BLaER1 treated with 17β-estradiol and CSF1 and Interleukin-3, amounts not matched to agents 10 nM and 100 nM (cell line): ENCODE measurements at regions not wholly inside any gene's neighbourhood (a gene's known extent, or its start where the extent isn't known, plus 50 kb on each side); places are given as distances from the start of the nearest gene placed in this dataset.

Experiments
- H3K27ac ChIP-seq, 11 experiments: shearing (Covaris generic); formaldehyde crosslinking; 2 replicates each; pipeline ENCODE4 v1.8.1; 2022
- H3K27me3 ChIP-seq, 11 experiments: shearing (Covaris generic); formaldehyde crosslinking; 2 replicates each; pipeline ENCODE4 v1.8.1; 2022
- H3K36me3 ChIP-seq, 11 experiments: shearing (Covaris generic); formaldehyde crosslinking; 2 replicates each; pipeline ENCODE4 v1.8.1; 2022
- H3K4me1 ChIP-seq, 10 experiments: shearing (Covaris generic); formaldehyde crosslinking; 2 replicates each; pipeline ENCODE4 v1.8.1; 2022
- H3K4me2 ChIP-seq, 11 experiments: shearing (Covaris generic); formaldehyde crosslinking; 2 replicates each; pipeline ENCODE4 v1.8.1; 2022
- H3K4me3 ChIP-seq, 10 experiments: shearing (Covaris generic); formaldehyde crosslinking; 2 replicates each; pipeline ENCODE4 v1.8.1; 2022
- H3K9ac ChIP-seq, 11 experiments: shearing (Covaris generic); formaldehyde crosslinking; 2 replicates each; pipeline ENCODE4 v1.8.1; 2022
- H3K9me3 ChIP-seq, 11 experiments: shearing (Covaris generic); formaldehyde crosslinking; replicated peaks in 1 of 11; 2 replicates each; pipeline ENCODE4 v1.8.1; 2022
- H4K20me1 ChIP-seq, 11 experiments: shearing (Covaris generic); formaldehyde crosslinking; 2 replicates each; pipeline ENCODE4 v1.8.1; 2022
- Cebpa-rat ChIP-seq, 11 experiments: shearing (Covaris generic); IDR thresholded peaks; 2 replicates each; pipeline ENCODE4 v1.8.1; 2022

GRCh38 chr3:182668974-182669373, 124.3 kb upstream of the ATP11B start:
- Histone ChIP-seq H4K20me1 (no peaks in the 10 kb centered on the region), H3K9me3 (peaks cover 0 to 7% (median 4%) of the 10 kb centered on the region in 11 experiments; a peak in 4 of 22 replicates), H3K27me3 (no peaks in the 10 kb centered on the region), H3K36me3 (no peaks in the 10 kb centered on the region), H3K27ac (no peak overlapping the region), H3K4me3 (no peak overlapping the region), H3K4me2 (no peak overlapping the region), H3K9ac (no peak overlapping the region), H3K4me1 (no peaks in the 10 kb centered on the region)
- no peak for TF ChIP-seq Cebpa-rat (IDR thresholded peaks at IDR 0.05)

GRCh38 chr3:182671541-182671940, 121.8 kb upstream of the ATP11B start:
- TF ChIP-seq Cebpa-rat (IDR thresholded peaks at IDR 0.05), result no peak
- H3K36me3 ChIP-seq, result no peaks in the 10 kb centered on the region
- no peak overlapping the region for H3K4me2 ChIP-seq
- no peak overlapping the region for H3K9ac ChIP-seq
- H4K20me1 ChIP-seq, result no peaks in the 10 kb centered on the region
- no peaks in the 10 kb centered on the region for H3K27me3 ChIP-seq
- H3K4me3 ChIP-seq, result no peak overlapping the region
- no peak overlapping the region for H3K27ac ChIP-seq
- H3K4me1 ChIP-seq, result no peaks in the 10 kb centered on the region
- peaks cover 0 to 7% (median 4%) of the 10 kb centered on the region in 11 experiments; a peak in 4 of 22 replicates for H3K9me3 ChIP-seq

DNA sequence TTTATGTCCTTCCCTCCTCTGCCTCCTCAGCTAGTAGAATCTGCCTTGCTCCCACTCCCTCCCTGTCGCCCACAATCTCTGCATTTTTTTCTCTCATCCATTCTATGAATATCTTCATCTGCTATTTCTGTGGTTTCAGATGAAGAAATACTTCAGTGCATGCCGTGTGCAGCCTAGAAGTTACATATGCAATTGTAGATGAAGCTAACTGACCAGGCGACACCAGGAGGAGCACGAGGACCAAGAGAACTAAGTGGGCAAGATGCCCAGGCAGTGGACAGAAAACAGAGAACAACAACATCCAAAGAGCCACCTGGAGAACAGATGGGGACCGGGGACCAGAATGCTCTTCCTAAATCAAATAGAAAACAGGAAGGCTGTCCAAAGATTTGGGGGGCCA, 121.4 kb upstream of the ATP11B start:
- H3K36me3 ChIP-seq, result no peaks in the 10 kb centered on the region
- H3K4me2 ChIP-seq, result no peak overlapping the region
- no peaks in the 10 kb centered on the region for H3K27me3 ChIP-seq
- H3K27ac ChIP-seq, result no peak overlapping the region
- H4K20me1 ChIP-seq, result no peaks in the 10 kb centered on the region
- no peak for TF ChIP-seq Cebpa-rat (IDR thresholded peaks at IDR 0.05)
- no peak overlapping the region for H3K9ac ChIP-seq
- no peaks in the 10 kb centered on the region for H3K4me1 ChIP-seq
- H3K4me3 ChIP-seq, result no peak overlapping the region
- H3K9me3 ChIP-seq, result peaks cover 0 to 7% (median 4%) of the 10 kb centered on the region in 11 experiments; a peak in 4 of 22 replicates

DNA sequence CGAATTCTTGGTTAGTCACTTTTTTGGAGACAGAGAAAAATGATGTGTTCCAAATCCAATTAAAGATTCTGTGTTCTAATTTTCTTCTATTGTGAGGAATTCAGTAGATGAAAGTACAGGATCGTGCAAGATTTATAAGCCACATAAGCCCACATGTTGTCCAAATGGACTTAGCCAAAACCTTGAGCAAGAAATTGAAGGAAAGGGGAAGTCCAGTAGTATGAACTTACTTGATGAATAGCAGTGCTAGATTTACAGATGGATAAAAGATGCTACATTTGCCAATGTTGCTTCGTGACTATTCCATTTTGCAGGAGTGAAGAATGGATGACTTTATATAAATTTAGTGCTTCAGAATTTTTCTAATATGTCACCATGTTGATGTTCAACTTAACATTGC, 120.0 kb upstream of the ATP11B start:
- TF ChIP-seq Cebpa-rat (IDR thresholded peaks at IDR 0.05), result no peak
- no peak overlapping the region for H3K4me3 ChIP-seq

GRCh38 chr3:182682263-182683241, 110.8 kb upstream of the ATP11B start:
- Histone ChIP-seq H3K9me3 (no peaks in the 10 kb centered on the region), H3K27me3 (peaks cover 33 to 40% (median 34%) of the 10 kb centered on the region in 11 experiments), H3K27ac (no peak overlapping the region), H3K4me1 (peaks cover 0 to 15% (median 9%) of the 10 kb centered on the region in 10 experiments; a peak in 14 of 20 replicates), H3K4me2 (peak overlapping the region; percentile 85 to 99 (median 98)), H3K4me3 (peak overlapping the region; percentile 52 to 76 (median 64)), H4K20me1 (peaks cover 0 to 8% (median 0%) of the 10 kb centered on the region in 11 experiments; a peak in 1 of 22 replicates), H3K9ac (peak overlapping the region in 10 of 11 experiments; percentile 17 to 67 (median 49); a peak in 20 of 22 replicates), H3K36me3 (no peaks in the 10 kb centered on the region)
- no peak for TF ChIP-seq Cebpa-rat (IDR thresholded peaks at IDR 0.05)

More for the DNA sequence above, 120.0 kb upstream of the ATP11B start:
- Histone ChIP-seq H3K27ac (no peak overlapping the region), H3K27me3 (no peaks in the 10 kb centered on the region), H3K9ac (no peak overlapping the region), H4K20me1 (no peaks in the 10 kb centered on the region), H3K36me3 (no peaks in the 10 kb centered on the region), H3K4me1 (no peaks in the 10 kb centered on the region), H3K9me3 (peaks cover 0 to 7% (median 4%) of the 10 kb centered on the region in 11 experiments; a peak in 4 of 22 replicates), H3K4me2 (no peak overlapping the region)

- Histone ChIP-seq H3K4me2 (peak overlapping the region in 8 of 11 experiments; percentile 85 to 99 (median 98); a peak in 12 of 22 replicates), H3K27me3 (peaks cover 33 to 40% (median 34%) of the 10 kb centered on the region in 11 experiments), H3K4me3 (peak overlapping the region in 4 of 10 experiments; percentile 63 to 69 (median 64); a peak in 5 of 20 replicates), H3K9me3 (no peaks in the 10 kb centered on the region), H3K4me1 (peaks cover 0 to 15% (median 9%) of the 10 kb centered on the region in 10 experiments; a peak in 14 of 20 replicates), H3K27ac (no peak overlapping the region), H3K9ac (no peak overlapping the region), H3K36me3 (no peaks in the 10 kb centered on the region), H4K20me1 (peaks cover 0 to 8% (median 0%) of the 10 kb centered on the region in 11 experiments; a peak in 1 of 22 replicates)
- no peak for TF ChIP-seq Cebpa-rat (IDR thresholded peaks at IDR 0.05)
Measured at GRCh38 chr3:182683453-182683852, 109.9 kb upstream of the ATP11B start.

DNA sequence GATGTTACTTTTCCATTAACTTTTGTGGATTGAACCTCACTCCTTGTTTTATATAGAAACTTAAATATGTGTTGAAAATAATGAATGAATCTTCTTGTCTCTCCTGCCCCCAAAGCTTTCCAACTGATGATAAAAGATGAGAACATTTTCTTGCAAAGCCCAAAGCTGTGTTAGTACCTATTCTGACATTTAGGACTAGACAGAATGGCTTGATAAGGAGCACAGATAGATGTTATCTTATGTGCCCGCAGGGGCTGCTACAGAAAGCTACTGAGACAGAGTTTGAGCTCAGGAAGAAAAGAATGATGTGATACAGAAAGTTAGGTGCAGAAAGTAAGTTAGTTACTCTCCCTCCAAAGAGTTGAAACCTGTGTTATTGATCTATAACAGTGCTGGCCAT, 109.4 kb upstream of the ATP11B start:
- Histone ChIP-seq H3K4me3 (no peak overlapping the region), H3K27ac (no peak overlapping the region), H3K36me3 (no peaks in the 10 kb centered on the region), H4K20me1 (peaks cover 0 to 8% (median 0%) of the 10 kb centered on the region in 11 experiments; a peak in 1 of 22 replicates), H3K4me2 (no peak overlapping the region), H3K9me3 (no peaks in the 10 kb centered on the region), H3K9ac (no peak overlapping the region), H3K4me1 (peaks cover 0 to 15% (median 9%) of the 10 kb centered on the region in 10 experiments; a peak in 14 of 20 replicates), H3K27me3 (peaks cover 33 to 40% (median 34%) of the 10 kb centered on the region in 11 experiments)
- no peak for TF ChIP-seq Cebpa-rat (IDR thresholded peaks at IDR 0.05)

GRCh38 chr3:182686033-182686886, 107.0 kb upstream of the ATP11B start:
- TF ChIP-seq Cebpa-rat (IDR thresholded peaks at IDR 0.05), result no peak
- no peak overlapping the region for H3K4me3 ChIP-seq

More at GRCh38 chr3:182686033-182686886, 107.0 kb upstream of the ATP11B start:
- H3K9ac ChIP-seq, result no peak overlapping the region
- no peaks in the 10 kb centered on the region for H3K36me3 ChIP-seq
- peaks cover 23 to 30% (median 23%) of the 10 kb centered on the region in 11 experiments for H3K27me3 ChIP-seq
- no peak overlapping the region for H3K27ac ChIP-seq
- peaks cover 0 to 8% (median 0%) of the 10 kb centered on the region in 11 experiments; a peak in 1 of 22 replicates for H4K20me1 ChIP-seq
- no peaks in the 10 kb centered on the region for H3K9me3 ChIP-seq
- no peak overlapping the region for H3K4me2 ChIP-seq
- peaks cover 0 to 15% (median 9%) of the 10 kb centered on the region in 10 experiments; a peak in 14 of 20 replicates for H3K4me1 ChIP-seq
